Activated naive CD4-positive, alpha-beta T cell treated with anti-CD3 and anti-CD28 coated beads, Interleukin-2, amount 50 U/mL, for 24 hours (primary cell): ENCODE measurements at regions not wholly inside any gene's neighbourhood (a gene's known extent, or its start where the extent isn't known, plus 50 kb on each side); places are given as distances from the start of the nearest gene placed in this dataset.
"Not testable (repeated sequence)": the region's sequence is repeated elsewhere in the genome, so short reads cannot be mapped to it uniquely, and the experiment has no call there.

Source experiments
- H3K27ac Mint-ChIP-seq: one replicate; pipeline ENCODE4 v1.8.0; 2021; ENCODE audit warnings: mild to moderate bottlenecking, mixed read lengths
- H3K27me3 Mint-ChIP-seq: one replicate; pipeline ENCODE4 v1.8.0; 2021; ENCODE audit warnings: mixed read lengths
- H3K36me3 Mint-ChIP-seq: one replicate; pipeline ENCODE4 v1.8.0; 2021; ENCODE audit warnings: mixed read lengths
- H3K4me1 Mint-ChIP-seq: one replicate; pipeline ENCODE4 v1.8.0; 2021; ENCODE audit warnings: mixed read lengths
- H3K4me3 Mint-ChIP-seq: one replicate; pipeline ENCODE4 v1.8.0; 2021; ENCODE audit warnings: mild to moderate bottlenecking, mixed read lengths
- H3K9me3 Mint-ChIP-seq: one replicate; pipeline ENCODE4 v1.8.0; 2021; ENCODE audit warnings: mixed read lengths

DNA sequence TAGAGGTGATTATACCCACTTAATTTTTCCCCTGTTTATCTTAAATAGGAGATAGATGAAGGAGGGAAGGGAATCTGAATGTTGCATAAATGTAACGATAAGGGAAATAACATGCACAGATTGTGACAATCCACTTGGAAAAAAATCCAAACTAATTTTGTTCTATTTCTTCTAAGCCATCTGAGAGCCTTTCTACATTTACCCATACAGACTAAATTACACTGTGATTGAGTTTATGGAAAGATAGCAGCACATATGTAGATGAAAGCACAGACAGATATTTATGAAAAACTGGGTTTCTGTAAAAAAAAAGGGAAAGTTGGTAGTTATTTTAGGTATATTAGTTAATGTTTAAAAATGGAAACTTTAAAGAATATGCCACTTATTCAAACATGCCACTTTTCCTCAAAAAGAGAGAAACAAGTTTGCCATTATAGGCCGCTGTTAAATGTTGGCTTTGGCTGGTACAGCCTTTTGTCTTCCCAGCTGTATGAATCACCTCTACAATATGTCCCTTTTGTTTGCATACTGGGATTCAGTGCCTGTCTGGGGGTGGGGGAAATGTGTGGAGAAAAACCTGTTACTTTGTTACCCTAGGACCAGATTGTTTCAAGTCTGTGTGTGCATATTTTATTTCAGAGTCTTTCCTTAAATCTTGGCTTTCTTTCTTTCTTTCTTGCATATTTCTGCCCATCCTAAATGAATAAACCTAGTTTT lies 470.2 kb upstream of the LMO3 start:
- H3K4me1 Mint-ChIP-seq = no peaks in the 10 kb centered on the region
- no peak overlapping the region for H3K27ac Mint-ChIP-seq
- no peak overlapping the region for H3K4me3 Mint-ChIP-seq
- H3K27me3 Mint-ChIP-seq = no peaks in the 10 kb centered on the region
- no peaks in the 10 kb centered on the region for H3K36me3 Mint-ChIP-seq
- H3K9me3 Mint-ChIP-seq = peaks cover 8% of the 10 kb centered on the region

- Mint-ChIP-seq H3K27ac (no peak overlapping the region), H3K27me3 (no peaks in the 10 kb centered on the region), H3K36me3 (no peaks in the 10 kb centered on the region), H3K4me3 (no peak overlapping the region), H3K4me1 (no peaks in the 10 kb centered on the region), H3K9me3 (peaks cover 5% of the 10 kb centered on the region)
Observed at GRCh38 chr12:17064834-17065233, 458.9 kb upstream of the LMO3 start.

DNA sequence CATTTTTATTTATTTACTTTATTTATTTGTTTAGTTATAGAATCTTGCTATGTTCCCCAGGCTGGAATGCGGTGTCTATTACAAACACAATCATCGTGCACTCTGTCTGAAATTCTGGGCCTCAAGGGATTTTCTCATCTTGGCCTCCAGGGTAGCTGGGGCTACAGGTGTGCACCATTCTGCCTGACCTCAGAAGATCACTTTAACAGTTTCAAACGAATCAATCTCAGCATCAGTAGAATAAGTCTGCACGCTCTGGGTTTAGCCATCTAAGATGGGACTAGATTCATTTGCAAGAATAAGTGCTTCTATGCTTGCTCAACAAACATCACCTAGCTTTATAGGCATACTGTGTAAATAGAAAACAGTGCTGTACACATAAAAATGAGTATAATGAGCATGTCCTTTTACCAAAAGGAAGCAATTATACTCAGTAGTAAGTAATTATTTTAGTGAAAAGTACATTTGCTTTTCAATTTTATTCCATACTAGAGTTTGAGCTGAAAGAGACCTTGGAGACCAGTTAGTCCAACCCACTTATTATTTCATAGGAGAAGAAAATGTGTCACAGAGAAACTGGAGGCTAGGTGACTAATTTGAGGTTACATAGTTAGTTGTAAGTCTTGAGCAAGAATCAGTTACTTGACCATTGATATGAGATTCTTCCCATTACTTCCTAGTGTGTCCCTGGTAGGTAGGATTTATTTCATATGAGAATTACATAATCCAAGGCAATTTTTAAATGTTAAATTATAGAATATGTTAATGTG lies 456.5 kb upstream of the LMO3 start:
- no peaks in the 10 kb centered on the region for H3K27me3 Mint-ChIP-seq
- H3K4me1 Mint-ChIP-seq = no peaks in the 10 kb centered on the region
- H3K27ac Mint-ChIP-seq = no peak overlapping the region
- H3K4me3 Mint-ChIP-seq = no peak overlapping the region
- H3K9me3 Mint-ChIP-seq = peaks cover 5% of the 10 kb centered on the region
- H3K36me3 Mint-ChIP-seq = no peaks in the 10 kb centered on the region

DNA sequence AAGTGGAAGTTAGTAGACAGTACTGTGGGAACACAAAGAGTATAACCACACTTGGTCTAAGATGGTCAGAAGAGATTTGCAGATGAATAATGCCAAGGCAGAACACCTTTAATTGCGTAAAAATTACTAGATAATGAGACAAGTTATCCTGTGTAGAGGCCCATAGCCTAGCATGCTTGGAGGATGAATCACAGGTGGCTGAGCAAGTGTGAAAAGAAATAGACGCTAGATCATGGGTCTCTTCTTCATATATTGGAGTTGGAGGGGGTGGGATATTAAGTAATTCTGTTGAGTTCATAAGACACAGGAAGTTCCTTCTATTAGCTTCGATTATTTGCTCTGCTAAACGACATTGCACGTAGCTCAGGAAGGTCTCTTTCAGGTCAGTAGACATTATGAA lies 454.3 kb upstream of the LMO3 start:
- H3K4me3 Mint-ChIP-seq = no peak overlapping the region
- H3K27me3 Mint-ChIP-seq = no peaks in the 10 kb centered on the region
- H3K9me3 Mint-ChIP-seq = peaks cover 5% of the 10 kb centered on the region
- H3K27ac Mint-ChIP-seq = no peak overlapping the region
- no peaks in the 10 kb centered on the region for H3K36me3 Mint-ChIP-seq
- H3K4me1 Mint-ChIP-seq = no peaks in the 10 kb centered on the region

- no peaks in the 10 kb centered on the region for H3K9me3 Mint-ChIP-seq
- H3K4me3 Mint-ChIP-seq = no peak overlapping the region
- no peak overlapping the region for H3K27ac Mint-ChIP-seq
- H3K27me3 Mint-ChIP-seq = no peaks in the 10 kb centered on the region
- H3K36me3 Mint-ChIP-seq = no peaks in the 10 kb centered on the region
- H3K4me1 Mint-ChIP-seq = no peaks in the 10 kb centered on the region
Observed at GRCh38 chr12:17056546-17056945, 450.6 kb upstream of the LMO3 start.

- Mint-ChIP-seq H3K27ac (no peak overlapping the region), H3K9me3 (peaks cover 4% of the 10 kb centered on the region), H3K36me3 (no peaks in the 10 kb centered on the region), H3K4me3 (no peak overlapping the region), H3K27me3 (no peaks in the 10 kb centered on the region), H3K4me1 (no peaks in the 10 kb centered on the region)
Observed at GRCh38 chr12:17038923-17039322, 433.0 kb upstream of the LMO3 start.

- no peak overlapping the region for H3K4me3 Mint-ChIP-seq
Observed at GRCh38 chr12:17035372-17035771, 429.4 kb upstream of the LMO3 start.

GRCh38 chr12:17030338-17030737 lies 424.4 kb upstream of the LMO3 start:
- no peaks in the 10 kb centered on the region for H3K36me3 Mint-ChIP-seq
- peaks cover 12% of the 10 kb centered on the region for H3K9me3 Mint-ChIP-seq
- no peak overlapping the region for H3K27ac Mint-ChIP-seq
- H3K27me3 Mint-ChIP-seq = no peaks in the 10 kb centered on the region
- no peaks in the 10 kb centered on the region for H3K4me1 Mint-ChIP-seq
- H3K4me3 Mint-ChIP-seq = no peak overlapping the region

More at GRCh38 chr12:17035372-17035771, 429.4 kb upstream of the LMO3 start:
- Mint-ChIP-seq H3K4me1 (no peaks in the 10 kb centered on the region), H3K27ac (no peak overlapping the region), H3K9me3 (peaks cover 4% of the 10 kb centered on the region), H3K27me3 (no peaks in the 10 kb centered on the region), H3K36me3 (no peaks in the 10 kb centered on the region)

DNA sequence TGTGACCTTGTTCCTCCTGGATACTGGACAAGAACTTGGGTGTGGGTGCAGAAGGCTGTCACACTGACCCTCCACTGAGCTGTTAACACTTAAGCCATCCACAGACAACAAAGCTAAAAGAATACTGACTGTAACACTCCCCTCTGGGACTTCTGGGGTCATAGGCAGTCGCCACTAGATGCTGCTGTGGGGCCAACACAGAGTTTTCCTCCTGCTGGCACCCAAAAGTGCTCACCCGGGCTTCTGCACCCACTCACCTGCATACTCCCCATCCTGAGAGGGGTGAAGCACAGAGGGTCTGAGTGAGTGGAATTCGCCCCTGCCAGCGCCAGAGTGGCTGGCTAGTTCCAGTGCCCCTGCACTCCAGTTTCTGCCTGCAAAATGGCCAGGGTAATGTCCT lies 422.4 kb upstream of the LMO3 start:
- H3K27me3 Mint-ChIP-seq = no peaks in the 10 kb centered on the region
- H3K27ac Mint-ChIP-seq = no peak overlapping the region
- H3K4me3 Mint-ChIP-seq = no peak overlapping the region
- no peaks in the 10 kb centered on the region for H3K4me1 Mint-ChIP-seq
- no peaks in the 10 kb centered on the region for H3K36me3 Mint-ChIP-seq
- H3K9me3 Mint-ChIP-seq = peaks cover 12% of the 10 kb centered on the region

GRCh38 chr12:17025424-17025823 lies 419.5 kb upstream of the LMO3 start:
- not testable (repeated sequence) for H3K4me1 Mint-ChIP-seq, H3K27me3 Mint-ChIP-seq, H3K4me3 Mint-ChIP-seq, H3K36me3 Mint-ChIP-seq, H3K27ac Mint-ChIP-seq
- peaks cover 12% of the 10 kb centered on the region for H3K9me3 Mint-ChIP-seq

DNA sequence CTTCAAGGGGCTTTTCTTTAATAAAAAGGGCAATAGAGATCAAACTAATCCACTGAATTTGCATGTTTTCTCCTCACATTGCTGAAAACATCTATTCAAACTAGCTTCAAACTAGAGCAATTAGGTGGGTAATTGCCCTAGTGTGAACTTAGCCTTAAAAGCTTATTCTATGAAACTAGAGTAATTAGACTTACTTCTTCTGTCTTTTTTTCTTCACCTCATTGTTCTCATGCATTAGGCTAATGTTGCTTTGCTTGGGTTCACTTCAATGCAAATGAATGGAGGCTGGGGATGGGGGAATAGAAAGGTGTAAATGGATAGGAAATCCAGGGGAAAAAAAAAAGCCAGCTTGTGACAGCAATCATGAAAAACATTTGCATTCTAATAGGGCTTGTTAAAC lies 414.8 kb upstream of the LMO3 start:
- Mint-ChIP-seq H3K27ac (no peak overlapping the region), H3K9me3 (peaks cover 5% of the 10 kb centered on the region), H3K36me3 (no peaks in the 10 kb centered on the region), H3K27me3 (no peaks in the 10 kb centered on the region), H3K4me3 (no peak overlapping the region), H3K4me1 (no peaks in the 10 kb centered on the region)

GRCh38 chr12:17017402-17017801 lies 411.4 kb upstream of the LMO3 start:
- no peaks in the 10 kb centered on the region for H3K36me3 Mint-ChIP-seq
- H3K27ac Mint-ChIP-seq = no peak overlapping the region
- H3K9me3 Mint-ChIP-seq = peaks cover 5% of the 10 kb centered on the region
- H3K27me3 Mint-ChIP-seq = no peaks in the 10 kb centered on the region
- H3K4me3 Mint-ChIP-seq = no peak overlapping the region
- no peaks in the 10 kb centered on the region for H3K4me1 Mint-ChIP-seq

- no peak overlapping the region for H3K4me3 Mint-ChIP-seq
- peaks cover 10% of the 10 kb centered on the region for H3K9me3 Mint-ChIP-seq
- H3K36me3 Mint-ChIP-seq = no peaks in the 10 kb centered on the region
- no peaks in the 10 kb centered on the region for H3K27me3 Mint-ChIP-seq
- no peak overlapping the region for H3K27ac Mint-ChIP-seq
- no peaks in the 10 kb centered on the region for H3K4me1 Mint-ChIP-seq
Observed at GRCh38 chr12:17016116-17016864, 410.3 kb upstream of the LMO3 start.

DNA sequence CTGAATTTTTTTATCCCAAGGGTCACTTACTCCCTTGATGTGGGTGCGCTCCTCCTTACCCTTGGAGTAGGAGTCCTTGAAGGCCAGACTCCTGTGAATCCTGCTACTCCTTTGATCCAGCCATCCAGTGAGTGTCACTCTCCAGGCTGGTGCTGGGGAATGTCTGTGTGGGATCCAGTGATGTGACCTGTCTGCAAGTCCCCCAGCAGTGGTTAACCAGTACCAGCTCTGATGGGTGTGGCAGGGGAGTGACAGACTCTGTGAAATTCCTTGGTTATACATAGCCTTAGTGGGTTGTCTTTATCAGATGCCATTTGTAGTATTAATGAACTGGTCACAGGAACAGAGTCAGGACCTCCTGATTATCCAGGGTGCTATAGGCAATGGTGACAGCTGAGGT lies 409.5 kb upstream of the LMO3 start:
- Mint-ChIP-seq H3K27me3 (no peaks in the 10 kb centered on the region), H3K9me3 (peaks cover 10% of the 10 kb centered on the region), H3K27ac (no peak overlapping the region), H3K36me3 (no peaks in the 10 kb centered on the region), H3K4me3 (no peak overlapping the region), H3K4me1 (no peaks in the 10 kb centered on the region)

DNA sequence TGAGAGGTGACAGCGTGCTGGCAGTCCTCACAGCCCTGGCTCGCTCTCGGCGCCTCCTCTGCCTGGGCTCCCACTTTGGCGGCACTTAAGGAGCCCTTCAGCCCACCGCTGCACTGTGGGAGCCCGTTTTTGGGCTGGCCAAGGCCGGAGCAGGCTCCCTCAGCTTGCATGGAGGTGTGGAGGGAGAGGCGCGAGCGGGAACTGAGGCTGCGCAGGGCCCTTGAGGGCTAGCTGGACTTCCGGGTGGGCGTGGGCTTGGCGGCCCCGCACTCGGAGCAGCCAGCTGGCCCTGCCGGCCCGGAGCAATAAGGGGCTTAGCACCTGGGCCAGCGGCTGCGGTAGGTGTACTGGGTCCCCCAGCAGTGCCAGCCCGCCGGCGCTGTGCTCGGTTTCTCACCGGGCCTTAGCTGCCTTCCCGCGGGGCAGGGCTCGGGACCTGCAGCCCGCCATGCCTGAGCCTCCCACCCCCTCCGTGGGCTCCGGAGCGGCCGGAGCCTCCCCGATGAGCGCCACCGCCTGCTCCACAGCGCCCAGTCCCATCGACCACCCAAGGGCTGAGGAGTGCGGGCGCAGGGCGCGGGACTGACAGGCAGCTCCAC lies 401.6 kb upstream of the LMO3 start:
- not testable (repeated sequence) for H3K27ac Mint-ChIP-seq, H3K27me3 Mint-ChIP-seq, H3K36me3 Mint-ChIP-seq, H3K9me3 Mint-ChIP-seq, H3K4me1 Mint-ChIP-seq, H3K4me3 Mint-ChIP-seq

GRCh38 chr12:16998538-16998937 lies 392.6 kb upstream of the LMO3 start:
- not testable (repeated sequence) for H3K27ac Mint-ChIP-seq, H3K9me3 Mint-ChIP-seq, H3K36me3 Mint-ChIP-seq, H3K27me3 Mint-ChIP-seq, H3K4me1 Mint-ChIP-seq, H3K4me3 Mint-ChIP-seq
